ENCODE measurements at regions not wholly inside any gene's neighbourhood (a gene's known extent, or its start where the extent isn't known, plus 50 kb on each side); places are given as distances from the start of the nearest gene placed in this dataset.

DNA sequence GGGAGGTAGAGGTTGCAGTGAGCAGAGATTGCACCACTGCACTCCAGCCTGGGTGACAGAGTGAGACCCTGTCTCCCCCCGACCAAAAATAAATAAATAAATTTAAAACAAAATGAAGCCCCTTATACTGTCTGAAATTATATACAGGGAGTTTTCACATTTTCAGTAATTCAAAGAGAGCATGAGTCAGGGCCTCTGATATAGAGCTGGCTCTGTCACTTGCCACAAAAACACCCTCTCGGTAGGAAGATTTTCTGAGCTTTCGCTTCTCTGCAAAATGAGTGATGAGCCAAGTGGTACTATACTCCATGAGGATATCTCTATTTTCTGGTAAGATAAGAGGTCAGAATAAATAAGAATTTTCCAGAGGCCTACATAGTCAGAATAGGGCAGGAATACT, 462.9 kb downstream of the COG6 start:
- no peak for DNase-seq (ENCODE audit: low spot score)

DNA sequence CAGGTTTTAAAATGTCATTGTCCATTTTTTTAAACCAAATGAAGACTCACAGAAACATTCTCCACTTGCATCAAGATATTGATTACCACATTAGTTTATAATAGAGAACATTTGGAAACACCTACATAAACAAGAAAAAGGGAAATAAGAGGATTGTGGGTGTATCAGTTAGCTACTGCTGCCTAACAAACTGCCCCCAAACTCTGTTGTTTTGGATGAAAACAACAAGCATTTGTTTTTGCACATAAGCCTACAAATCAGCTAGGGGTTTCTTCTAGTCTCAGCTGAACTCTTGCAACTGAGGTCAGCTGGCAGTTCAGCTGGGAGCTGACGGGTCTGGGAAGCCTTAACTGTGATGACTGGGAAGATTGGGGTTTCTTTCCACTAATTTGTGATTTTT, 464.4 kb downstream of the COG6 start:
- no peak for DNase-seq (ENCODE audit: low spot score)

DNA sequence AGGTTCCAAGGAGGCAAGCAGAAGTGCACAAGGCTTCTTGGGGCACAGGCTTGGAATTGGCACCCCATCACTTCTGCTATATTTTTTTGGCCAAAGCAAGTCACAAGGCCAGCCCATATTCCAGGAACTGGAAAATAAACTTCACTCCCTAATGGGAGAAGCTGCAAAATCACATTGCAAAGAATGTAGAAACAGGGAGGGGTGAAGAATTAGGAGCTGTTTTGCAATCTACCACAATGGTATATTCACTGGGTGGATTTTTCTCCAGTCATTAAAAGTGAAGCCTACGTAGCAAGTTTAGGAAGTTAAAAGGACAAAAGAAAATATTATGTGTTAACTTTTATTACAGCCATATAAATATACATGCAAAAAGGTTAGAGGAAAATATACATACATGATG, 464.8 kb downstream of the COG6 start:
- DNase-seq (ENCODE audit: low spot score): peak; percentile 45

DNA sequence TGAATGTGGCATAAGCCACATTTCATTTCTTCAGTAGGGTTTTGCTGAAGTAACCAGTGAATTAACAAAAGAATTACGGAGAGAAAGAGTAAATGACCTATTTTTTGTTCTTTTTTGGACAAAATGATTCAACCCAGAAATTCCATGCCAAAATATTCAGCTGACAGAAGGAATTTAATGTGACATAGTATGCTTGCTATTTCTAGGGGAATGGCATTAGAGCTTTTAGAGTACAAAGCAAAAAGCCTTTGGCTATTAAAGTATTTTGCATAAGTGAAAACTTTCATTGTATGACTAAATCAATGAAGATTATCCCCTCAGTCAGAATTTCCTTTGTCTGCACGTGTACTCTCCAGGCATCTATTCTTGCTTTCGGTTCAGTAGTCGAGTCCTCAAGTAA, 465.3 kb downstream of the COG6 start:
- peak; percentile 41 for DNase-seq (ENCODE audit: low spot score)

DNA sequence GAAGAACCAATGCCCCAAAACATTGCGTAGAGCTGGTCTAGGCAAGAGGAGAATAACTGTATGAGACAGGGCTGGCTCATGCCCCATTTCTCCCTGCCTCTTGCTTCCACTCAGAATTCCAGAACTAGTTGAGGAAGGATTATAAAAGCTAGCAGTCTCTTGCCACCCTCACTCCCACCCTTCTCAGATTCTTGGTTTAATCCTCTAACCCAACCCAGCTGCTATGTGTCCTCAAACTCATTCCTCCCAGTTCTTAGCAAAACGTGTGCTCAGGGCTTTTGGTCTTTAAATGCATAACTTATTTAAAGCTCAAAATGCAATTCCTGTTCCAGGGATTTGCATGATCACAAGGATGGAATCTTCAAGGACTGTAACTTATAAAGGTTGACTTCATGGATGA, 466.3 kb downstream of the COG6 start:
- no peak for DNase-seq (ENCODE audit: low spot score)

DNA sequence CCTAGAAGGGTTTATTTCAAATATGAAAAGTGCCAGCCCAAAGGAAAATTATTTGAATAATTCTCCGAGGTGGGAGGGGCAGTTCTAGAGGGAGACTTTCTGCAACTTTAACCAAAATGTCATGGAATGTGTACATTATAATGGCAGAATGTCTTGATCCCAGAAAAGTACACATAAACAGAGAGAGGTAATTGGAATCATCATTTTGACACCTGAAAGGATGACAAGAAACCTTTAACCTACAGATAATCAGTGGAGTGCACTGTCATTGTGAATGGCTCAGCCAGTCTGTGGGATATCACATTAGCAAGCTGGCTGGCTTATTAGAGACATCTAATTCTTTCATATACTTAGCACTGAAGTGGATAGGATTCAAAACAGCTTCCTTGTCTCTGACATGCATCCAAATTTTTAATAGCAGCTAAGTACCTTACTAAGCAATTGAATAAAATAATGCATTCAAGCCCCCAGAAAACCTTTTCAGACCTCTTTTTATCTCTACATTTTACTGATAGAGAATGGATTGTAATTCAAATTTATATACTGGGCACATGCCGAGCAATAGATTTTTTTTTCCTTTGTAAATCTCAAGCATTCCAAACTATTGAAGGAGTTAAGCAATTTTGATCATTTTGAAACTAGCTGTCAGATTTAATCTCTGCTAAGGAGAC, 468.6 kb downstream of the COG6 start:
- no peak for DNase-seq (ENCODE audit: low spot score)

DNA sequence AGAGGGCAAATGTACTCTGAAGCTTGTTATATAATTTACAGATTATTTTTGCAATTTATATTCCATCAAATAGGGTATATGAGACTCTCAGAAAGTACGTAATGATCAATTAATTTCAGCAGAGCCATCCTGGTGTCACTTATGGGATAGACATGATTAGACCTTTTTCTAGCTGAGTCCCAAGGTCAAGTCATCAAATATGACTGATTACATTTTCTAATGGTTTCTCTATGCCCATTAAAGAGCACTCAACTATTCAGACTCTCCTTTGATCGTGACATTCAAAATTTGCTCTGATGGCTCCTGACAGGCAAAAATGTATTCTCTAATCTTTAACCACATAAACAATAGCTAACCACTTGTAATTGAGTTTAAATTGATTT, 469.2 kb downstream of the COG6 start:
- no peak for DNase-seq (ENCODE audit: low spot score)

DNA sequence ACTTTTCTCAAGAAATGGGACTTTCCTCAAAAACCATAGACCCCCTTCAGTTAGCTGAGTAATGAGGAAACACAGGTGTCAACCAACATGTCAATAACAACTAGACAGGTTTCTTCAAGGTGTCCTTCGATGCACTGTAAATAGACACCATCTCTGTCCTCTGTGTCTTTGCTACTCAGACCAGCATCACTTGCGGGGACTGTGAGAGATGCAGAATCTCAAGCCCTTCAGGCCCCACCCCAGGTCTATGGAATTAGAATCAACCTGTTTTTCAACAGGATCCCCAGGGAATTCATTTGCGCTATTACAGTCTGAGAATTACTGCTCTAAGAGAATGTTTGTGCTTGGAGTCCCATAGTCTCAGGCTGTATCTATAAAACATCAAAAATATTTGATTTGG, 469.9 kb downstream of the COG6 start:
- DNase-seq (ENCODE audit: low spot score): no peak

DNA sequence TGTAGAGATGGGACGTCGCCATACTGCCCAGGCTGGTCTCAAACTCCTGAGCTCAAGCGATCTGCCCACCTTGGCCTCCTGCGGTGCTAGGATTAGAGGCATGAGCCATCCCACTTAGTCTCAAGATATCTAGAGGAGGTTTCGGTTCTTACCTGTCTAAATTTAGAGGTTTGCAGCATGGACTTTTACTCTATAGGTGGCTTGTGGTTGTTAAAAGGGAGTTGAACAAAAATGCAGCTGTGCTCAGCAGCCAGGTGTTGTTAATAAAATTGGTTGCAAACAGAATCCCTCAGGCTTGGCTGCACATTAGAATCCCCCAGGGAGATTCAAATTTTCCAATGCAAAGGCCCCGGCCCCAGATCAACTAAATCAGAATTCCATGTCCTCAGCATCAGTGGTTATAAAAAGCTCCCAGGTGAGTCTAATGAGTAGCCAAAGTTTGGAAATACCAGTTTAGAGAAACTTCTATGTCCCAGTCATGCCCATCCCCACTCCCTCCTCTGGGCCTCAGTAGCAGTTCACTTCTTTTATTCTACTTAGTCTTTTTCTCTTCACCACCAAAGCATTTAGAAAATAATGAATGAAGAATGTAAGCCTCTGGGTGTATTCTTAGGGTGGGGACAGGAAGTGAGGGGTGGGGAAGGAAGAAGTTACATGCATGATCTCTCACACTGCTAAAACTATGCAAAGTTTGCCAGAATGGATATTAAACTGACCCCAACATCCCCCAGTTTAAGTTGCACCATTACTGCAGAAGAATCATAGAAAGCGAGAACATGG, 471.0 kb downstream of the COG6 start:
- DNase-seq (ENCODE audit: low spot score): no peak

DNA sequence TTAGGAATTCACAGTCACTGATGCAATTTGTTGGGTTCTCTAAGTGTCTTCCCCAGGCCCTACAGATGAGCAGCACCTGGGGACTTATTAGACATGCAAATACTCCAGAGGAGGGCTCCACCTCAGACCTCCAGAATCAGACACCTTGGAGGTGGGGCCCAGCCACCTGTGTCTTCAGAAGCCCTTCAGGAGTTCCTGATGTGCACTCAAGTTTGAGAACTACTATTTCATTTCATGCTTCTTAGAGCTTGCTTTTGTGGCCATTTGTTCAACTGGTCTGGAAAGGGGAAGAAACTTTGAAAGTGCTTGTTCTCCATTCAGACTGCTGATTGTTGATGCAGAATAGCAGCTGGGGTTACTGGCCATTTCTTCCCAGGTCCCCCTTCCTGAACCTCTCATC, 472.0 kb downstream of the COG6 start:
- no peak for DNase-seq (ENCODE audit: low spot score)

DNA sequence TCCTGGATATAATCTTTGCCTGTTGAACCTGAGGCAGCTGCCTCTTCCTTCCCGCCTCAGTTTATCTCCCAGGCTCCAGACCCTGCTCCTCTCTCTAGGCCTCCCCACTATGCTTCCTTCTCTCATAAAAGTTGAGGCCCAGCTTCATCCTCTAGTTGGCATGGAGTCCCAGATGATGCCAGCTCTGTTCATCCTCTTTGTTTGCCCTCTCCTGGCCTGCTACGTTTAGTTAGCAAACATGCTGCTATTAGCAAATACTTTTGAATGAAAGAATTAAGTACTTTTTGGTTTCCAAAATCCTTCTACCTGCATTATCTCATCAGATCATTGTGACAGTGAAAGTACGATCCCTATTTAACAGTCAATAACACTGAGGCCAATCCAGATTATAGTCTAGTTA, 472.5 kb downstream of the COG6 start:
- no peak for DNase-seq (ENCODE audit: low spot score)

DNA sequence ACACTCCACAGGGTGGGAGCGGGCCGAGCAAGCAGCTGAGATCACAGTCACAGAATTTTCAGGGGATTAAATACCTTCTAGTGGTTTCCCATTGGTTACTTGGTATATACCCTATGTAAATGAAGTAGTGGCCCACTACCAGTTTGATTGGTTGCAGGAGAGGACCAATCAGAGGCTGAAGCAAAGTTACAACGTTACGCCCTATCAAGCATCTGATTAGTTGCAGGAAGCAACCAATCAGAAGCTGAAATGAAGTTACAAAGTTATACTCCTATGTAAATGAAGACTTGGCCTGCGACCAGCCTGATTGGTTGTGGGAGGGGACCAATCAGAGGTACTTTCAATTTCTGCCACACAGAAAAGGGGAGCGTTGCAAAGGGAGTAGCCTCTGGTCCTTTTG, 474.0 kb downstream of the COG6 start:
- no peak for DNase-seq (ENCODE audit: low spot score)

DNA sequence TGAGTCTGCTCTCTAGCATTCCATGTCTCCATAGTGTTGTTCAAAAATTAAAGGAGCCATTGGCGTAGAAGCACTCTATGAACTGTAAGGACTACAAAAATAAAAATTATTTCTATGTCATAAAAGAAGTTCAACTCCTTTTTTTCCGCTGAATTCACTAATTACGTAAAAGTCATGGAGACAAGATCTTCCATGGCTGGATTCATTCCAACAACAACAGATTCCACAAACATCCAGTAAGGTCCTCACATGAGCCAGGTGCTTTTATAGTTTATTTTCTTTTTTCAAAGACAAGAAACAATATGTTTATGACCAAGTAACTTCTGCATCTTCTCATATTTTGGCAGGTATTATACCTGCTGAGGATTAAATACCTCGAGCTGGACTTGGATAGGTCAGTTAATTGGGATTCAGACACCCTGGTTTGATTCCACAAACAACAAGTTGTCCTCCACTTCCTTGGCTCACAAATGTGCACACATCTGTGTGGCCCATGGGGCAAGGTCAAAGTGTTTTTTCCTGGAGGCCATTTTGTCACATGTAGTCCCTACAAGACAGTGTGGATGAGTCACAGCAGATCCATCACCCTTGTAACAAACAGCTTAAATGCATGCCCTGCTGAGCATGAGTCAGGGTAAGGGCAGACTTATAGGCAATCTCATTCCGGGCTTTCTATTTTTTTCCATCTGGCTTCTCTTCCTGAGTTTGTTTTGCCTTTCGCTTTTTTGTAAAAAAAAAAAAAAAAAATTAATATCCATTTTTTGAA, 475.6 kb downstream of the COG6 start:
- no peak for DNase-seq (ENCODE audit: low spot score)

DNA sequence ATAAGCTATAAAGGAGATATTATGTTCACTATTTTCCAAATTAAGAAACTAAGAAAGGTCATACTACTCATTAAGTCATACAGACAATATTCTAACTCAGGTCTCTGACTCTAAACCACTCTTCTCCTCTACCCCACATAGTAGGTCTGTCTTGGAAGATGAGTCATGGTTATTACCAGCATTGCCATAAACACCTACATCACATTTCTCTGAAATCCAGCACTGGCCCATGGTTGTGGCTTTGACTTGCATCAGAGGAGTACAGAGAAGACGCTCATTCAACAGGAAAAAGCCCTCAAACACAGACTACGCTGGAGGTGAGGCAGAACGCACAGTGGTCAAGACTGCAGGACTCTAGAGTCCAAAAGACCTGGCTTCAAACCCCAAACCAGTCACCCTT, 476.8 kb downstream of the COG6 start:
- no peak for DNase-seq (ENCODE audit: low spot score)

DNA sequence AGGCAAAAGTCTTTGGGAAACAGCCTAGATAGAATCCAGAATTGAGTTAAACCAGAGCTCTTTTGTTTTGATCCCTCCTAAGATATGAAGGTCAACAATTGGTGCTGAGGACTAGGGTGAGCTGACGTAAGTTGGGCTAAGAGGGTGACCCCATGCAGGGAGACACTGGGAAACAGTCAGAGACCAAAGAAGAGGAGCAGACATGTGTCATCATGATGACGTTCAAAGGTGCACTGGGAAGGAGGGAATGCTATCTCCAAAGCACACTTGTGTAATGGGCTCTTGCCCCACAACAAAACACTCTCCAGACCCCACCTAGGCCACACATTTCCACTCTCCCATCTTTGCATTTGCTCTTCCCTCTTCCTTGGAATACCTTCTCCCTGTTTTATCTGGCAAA, 481.4 kb downstream of the COG6 start:
- DNase-seq (ENCODE audit: low spot score): no peak

DNA sequence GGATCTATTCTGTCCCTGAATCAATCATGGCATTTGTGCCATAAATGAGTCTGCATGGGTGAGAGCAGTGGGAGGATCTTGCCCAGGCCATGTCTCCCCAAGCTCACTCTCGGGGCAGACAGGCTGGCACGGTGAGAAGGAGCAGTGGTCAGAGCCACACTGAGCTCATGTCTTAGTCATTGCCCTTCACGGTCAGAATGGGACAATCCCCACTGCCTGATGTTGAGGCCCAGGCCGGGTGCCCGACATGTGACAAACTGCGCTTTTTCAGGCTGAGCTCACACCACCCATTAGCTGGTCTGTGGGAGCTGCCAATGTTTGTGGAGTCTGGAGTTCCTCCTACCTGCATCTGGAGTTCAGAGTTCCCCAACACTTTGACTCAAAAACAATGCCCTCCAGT, 481.9 kb downstream of the COG6 start:
- no peak for DNase-seq (ENCODE audit: low spot score)

DNA sequence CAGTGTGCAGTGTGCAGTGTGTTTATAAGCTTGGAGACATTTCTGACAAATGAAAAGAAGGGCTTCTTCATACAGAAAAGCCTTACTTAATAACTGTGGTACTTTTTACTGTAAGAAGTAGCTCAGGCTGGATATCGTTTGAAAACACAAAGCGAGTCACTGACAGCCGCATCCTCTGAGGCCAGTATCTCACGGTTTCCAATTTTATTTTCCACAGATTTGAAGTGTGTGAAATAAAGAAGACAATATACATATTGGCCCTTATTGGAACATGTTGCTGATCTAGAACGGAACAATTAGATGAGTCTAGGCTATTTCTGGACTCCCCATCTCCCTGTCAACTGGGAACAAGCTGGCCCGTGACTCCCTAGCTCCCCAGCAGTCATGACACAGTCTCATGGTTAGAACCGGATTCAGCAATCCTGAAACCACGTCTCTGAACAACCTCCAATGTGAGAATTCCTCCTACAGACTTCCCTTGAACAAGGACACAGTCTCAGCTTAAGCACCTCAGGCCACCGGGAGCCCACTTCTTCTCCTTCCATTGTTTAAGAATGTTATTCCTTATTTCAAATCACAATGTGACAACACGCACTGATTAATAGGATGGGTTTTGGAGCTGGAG, 484.5 kb downstream of the COG6 start:
- DNase-seq (ENCODE audit: low spot score): no peak

DNA sequence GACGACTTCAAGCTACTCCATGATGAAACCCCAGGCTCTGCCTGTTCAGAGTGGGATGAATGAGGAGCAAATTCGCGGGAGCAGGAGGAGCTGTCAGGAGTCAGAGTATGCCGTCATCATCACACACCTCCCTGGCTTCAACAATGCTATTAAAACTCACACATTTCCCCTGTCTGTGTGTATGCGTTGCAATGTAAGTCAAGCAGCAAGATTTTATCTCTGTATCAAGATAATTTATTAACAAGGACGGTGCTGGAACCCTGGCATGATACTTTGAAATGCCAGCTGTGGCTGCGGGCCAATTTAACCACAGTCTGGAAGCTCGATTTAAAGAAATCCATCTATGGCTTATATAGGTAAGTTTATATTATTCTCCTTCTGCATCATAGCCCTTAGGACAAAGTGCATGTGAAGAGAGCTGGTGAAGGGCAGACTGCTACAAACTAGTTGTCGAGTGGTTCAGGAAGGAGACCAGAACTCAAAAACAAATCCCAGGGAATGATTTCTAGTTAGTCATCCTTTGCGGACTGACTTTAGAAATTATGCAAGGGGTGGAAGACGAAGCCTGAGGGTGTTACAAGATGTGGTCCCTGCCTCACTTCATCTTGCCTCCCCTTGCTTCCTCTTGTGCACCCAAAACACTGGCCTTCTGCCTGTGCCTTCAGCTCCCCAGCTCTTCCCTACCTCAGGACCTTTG, 486.5 kb downstream of the COG6 start:
- no peak for DNase-seq (ENCODE audit: low spot score)

DNA sequence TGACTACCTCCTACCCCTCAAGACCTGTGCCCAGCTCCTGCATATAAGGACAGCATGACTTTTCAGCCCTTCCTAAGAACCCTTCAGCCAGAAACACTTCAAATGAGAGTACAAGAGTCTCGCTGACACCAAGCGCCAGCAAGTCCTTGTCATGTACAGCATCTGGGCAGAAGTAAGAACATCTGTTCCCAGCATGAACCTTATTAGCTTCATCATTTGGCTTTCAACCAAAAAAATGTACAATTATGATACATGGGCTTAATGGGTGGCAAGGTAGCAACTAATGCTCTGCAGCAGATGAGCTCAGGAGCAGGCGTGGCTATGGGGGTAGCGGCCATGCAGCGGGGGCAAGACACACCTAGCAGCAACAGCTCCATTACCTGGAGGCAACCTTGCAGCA, 487.6 kb downstream of the COG6 start:
- no peak for DNase-seq (ENCODE audit: low spot score)

DNA sequence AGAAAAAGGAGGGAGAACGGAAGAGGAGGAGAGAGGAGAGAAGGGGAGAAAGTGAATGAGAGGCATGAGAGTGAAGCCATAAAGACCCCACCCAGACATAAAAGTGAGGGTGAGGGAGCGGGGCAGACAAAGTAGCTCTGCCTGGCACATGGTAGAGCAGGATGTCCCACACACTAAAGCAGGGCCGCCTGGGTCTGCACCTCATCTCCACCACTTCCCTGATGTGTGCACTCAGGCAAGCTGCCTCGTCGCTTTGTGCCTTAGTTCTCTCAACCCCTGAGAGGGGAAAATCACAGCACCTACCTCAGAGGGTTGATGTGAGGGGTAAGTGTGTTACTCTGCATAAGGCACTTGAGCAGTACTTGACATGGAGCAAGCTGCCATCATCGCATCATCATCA, 488.1 kb downstream of the COG6 start:
- no peak for DNase-seq (ENCODE audit: low spot score)

DNA sequence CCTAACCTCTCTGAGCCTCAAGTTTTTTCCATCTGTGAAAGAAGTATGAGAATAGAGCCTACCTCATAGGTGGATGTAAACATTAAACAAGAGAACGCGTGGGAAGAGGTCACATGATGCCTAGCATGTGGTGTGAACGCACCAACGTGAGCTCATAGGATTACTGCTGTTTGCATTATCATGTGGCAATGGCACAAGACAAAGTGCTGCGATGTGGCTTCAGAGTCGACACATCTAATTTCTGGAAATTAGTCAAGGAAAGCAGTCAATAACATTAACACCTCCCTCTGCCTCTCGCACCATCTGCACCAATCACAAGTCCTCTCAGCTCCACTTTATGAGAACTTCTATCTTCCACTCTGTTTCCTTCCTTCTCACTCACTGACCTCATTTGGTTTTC, 489.7 kb downstream of the COG6 start:
- no peak for DNase-seq (ENCODE audit: low spot score)

DNA sequence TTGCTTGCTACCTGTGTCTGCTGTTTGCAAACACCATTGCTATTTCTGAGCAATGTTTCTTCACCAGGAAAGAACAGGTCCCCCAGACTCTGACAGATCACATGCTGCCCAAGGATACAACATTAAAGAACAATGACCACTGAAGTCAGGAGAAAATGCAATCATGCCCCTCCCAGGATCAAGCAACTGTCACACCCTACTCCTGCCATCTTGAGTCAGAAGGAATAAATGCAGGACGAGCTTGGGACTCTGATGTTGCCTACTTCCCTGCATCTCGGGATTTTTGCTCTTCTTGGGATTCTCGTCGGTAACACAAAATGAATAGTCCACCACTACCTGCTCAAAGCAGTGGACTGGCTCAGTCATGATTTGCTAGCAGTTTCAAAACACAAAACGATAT, 490.6 kb downstream of the COG6 start:
- DNase-seq (ENCODE audit: low spot score): no peak

Measured in GM03348 (cell line).